GM19328 (cell line): ENCODE measurements at regions not wholly inside any gene's neighbourhood (a gene's known extent, or its start where the extent isn't known, plus 50 kb on each side); places are given as distances from the start of the nearest gene placed in this dataset.

ENCODE experiments used
- ATAC-seq: cut with Tn5 transposase; IDR thresholded peaks from one replicate; pipeline ENCODE4 v1.9.1; 2021; ENCODE audit warnings: mild to moderate bottlenecking, moderate library complexity; ENCODE audit not compliant: unreplicated experiment

GRCh38 chr13:105127732-105128131 is 1407.7 kb downstream of the EFNB2 start:
- no peak for ATAC-seq

DNA sequence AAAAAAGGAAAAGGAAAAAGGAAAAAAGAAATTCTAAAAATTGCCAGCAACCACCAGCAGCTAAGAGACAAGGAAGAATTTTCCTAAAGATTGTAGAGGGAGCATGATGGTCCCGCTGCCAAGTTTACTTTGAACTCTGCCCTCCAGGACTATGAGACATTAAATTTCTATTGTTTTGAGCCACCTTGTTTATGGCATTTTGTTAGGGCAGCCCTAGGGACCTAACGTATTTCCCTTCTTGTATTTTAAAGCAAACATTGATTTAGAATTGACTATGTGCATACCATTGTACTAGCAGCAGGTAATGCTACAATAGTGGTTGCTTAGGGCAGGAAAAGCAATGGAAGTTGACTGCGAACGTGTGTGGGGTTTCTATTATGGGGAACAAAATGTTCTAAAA is 1414.2 kb downstream of the EFNB2 start:
- ATAC-seq: no peak

- no peak for ATAC-seq
Measured at GRCh38 chr13:105118426-105118985, 1417.0 kb downstream of the EFNB2 start.

- no peak for ATAC-seq
Measured at GRCh38 chr13:105116966-105117365, 1418.5 kb downstream of the EFNB2 start.

DNA sequence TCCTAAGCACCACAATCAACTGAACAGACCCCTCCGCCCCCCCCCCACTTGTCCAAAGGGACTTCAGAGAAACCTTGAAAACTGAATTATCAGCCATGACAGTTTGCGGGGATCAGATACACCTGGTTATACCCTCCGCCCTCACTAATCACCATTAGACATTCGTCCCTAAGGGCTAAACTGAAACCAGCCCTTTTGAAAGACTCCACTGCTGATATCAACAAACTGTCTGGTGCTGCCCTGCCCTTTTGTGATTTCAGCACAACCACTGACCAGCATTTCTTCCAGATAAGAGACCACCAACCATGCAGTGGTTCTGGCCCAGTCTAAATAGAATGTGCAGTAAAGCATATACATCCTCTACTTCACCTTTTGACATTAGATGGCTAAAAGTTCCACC is 1422.9 kb downstream of the EFNB2 start:
- no peak for ATAC-seq

GRCh38 chr13:105107781-105108180 is 1427.7 kb downstream of the EFNB2 start:
- ATAC-seq: no peak

DNA sequence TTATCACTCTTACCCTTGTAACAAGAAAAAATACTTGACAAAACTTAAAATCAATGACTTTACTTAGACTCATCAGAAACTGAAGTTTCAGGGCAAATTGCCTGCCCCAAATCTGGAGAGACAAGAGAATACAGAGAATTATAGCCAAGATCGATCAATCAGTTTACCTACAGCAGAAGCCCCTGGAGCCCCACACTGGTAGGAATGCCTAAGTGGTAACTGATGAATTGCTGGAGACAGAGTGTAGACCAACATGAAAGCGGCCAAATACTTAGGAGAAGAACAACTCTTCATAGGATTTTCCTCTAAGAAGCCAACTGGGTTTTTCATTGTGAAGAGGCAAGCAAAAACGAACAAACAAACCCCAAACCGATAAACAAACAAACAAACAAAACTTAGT is 1430.0 kb downstream of the EFNB2 start:
- ATAC-seq: no peak

GRCh38 chr13:105097521-105097920 is 1437.9 kb downstream of the EFNB2 start:
- ATAC-seq: no peak

GRCh38 chr13:105089858-105090643 is 1445.4 kb downstream of the EFNB2 start:
- no peak for ATAC-seq

- no peak for ATAC-seq
Measured at GRCh38 chr13:105087945-105088344, 1447.5 kb downstream of the EFNB2 start.

GRCh38 chr13:105084931-105085330 is 1450.5 kb downstream of the EFNB2 start:
- no peak for ATAC-seq

DNA sequence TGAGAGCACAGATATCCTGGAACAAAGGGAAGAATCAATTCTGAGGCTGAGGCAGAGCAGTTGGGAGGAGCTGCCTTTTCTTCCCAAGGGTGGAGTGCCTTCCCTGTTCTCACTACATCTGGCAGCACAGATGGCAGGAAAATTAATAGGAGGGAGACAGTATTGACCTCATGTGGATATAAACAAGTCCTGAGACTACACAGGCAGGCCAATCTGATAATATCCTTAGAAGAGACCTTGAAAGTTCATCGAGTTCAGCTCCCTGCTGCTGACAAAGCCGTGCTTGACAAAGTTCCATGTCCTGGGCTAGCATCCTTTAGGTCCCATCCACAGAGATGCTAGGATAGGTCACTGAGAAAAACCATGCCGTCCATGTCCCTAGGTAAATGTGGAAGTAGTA is 1451.5 kb downstream of the EFNB2 start:
- no peak for ATAC-seq

- no peak for ATAC-seq
Measured at GRCh38 chr13:105074755-105075154, 1460.7 kb downstream of the EFNB2 start.

DNA sequence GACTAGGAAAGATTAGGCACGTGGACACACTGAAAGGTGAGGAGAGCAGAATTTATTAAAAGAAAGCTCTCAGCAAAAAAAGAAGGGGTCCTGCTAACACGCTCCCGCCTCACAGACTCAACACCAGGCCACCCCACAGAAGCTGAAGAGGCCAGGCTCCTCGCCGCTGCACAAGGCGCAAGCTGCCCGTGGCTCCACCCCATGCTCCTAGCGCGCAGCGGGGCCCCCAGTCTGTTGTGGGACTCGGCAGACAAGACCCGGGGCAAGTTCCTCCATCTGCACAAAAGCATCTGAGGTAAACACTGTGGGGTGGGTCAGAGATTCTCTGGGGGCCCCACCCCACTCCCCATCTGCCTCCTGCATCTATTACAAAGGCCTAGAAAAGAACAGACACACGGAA is 1462.4 kb downstream of the EFNB2 start:
- ATAC-seq: no peak

DNA sequence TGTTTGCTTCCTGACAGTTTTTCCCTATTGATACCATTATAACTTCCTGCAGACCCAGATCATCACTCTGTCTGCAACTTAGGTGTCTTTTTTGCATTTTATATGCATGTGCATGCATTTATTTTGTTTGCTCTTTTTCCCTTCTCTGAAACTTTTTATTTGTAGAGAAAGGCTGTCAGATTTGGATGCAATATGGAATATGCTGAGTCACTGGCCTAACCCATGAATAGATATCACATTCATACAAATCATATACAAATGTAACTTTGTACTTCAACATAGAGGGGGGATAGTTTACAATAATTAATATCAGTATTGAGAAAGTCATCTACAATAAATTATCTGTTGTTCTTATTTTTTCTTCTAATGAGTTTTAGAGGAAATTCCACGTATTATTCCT is 1465.0 kb downstream of the EFNB2 start:
- ATAC-seq: no peak

- no peak for ATAC-seq
Measured at GRCh38 chr13:105069106-105069505, 1466.4 kb downstream of the EFNB2 start.

DNA sequence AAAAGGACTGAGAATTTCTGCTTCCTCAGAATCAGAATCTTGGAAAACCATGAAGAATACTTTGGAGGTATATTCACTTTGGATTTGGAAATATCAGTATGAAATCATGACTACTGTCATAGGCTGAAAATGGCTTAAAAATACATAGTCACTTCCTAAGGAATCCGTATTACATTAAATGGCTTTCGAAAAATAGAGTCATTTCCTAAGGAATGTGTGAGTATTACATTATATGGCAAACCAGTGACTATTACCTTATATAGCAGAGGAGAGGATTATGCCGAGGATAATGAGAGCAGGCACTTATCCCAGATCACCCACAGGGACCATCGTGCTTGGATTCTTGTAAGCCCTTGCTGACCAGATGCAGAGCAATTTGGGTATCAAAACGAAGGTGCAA is 1471.8 kb downstream of the EFNB2 start:
- no peak for ATAC-seq

GRCh38 chr13:105059786-105060185 is 1475.7 kb downstream of the EFNB2 start:
- ATAC-seq: no peak

GRCh38 chr13:105058517-105058916 is 1476.9 kb downstream of the EFNB2 start:
- ATAC-seq: no peak

DNA sequence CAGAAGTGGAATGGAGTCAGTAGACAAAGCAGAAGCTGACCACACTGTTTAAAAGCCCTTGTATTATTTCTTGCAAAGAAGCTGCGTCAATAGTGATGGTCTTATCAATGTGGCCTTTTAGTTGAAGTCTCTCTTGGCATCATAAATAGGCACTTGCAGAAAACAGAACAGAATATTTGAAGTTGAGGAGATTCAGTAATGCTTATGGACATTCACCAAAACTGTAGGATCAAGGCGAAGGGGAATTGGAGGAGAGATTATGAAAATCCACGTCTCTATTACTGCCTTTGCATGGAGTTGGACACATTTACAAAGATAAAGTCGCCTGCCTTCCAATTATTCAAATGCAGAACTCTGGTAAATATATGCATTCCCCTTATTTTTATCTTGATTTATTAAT is 1482.8 kb downstream of the EFNB2 start:
- no peak for ATAC-seq

GRCh38 chr13:105050686-105051085 is 1484.8 kb downstream of the EFNB2 start:
- no peak for ATAC-seq

DNA sequence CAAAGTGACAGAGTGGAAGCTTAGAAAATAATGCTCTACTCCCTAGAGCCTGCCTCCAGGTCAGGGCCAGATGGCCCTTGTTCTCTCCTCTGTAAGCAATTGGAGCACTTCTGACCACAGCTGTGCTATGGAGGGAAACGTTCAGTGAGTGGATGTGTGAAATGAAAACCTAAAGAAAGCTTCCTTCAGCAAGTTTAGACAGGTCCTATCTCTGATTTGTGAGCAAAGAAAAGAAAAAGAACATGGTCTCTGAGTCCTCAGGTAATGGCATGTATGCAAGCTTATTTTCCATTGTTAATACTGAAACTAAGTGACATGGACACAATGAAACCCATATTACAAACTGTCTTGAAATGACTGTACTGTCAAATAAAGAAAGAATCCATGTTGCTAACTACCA is 1486.8 kb downstream of the EFNB2 start:
- ATAC-seq: peak; percentile 87
